Sigmoid colon (tissue), 6 donors: ENCODE measurements at regions not wholly inside any gene's neighbourhood (a gene's known extent, or its start where the extent isn't known, plus 50 kb on each side); places are given as distances from the start of the nearest gene placed in this dataset.

ENCODE experiments used
- DNase-seq: peaks from one replicate; pipeline ENCODE4 v3.0.0-alpha.2; 2019
- H3K27ac ChIP-seq, 4 donors: fragments of 200-600 bp; sonication (generic); one replicate each; pipeline ENCODE4 v1.5.1; 2016 to 2019; ENCODE audit warnings: mild to moderate bottlenecking in 1 of 4
- H3K27me3 ChIP-seq, 3 donors: fragments of 200-600 bp; sonication (generic); one replicate each; pipeline ENCODE4 v1.5.1; 2019; ENCODE audit warnings: mild to moderate bottlenecking in 1 of 3
- H3K36me3 ChIP-seq, 4 donors: fragments of 200-600 bp; sonication (generic); one replicate each; pipeline ENCODE4 v1.5.1; 2016 to 2019
- H3K4me1 ChIP-seq, 4 donors: fragments of 200-600 bp; sonication (generic); one replicate each; pipeline ENCODE4 v1.5.1; 2017 to 2019
- H3K4me3 ChIP-seq, 4 donors: fragments of 200-600 bp; sonication (generic); one replicate each; pipeline ENCODE4 v1.5.1; 2017 to 2019; ENCODE audit warnings: mild to moderate bottlenecking in 2 of 4, moderate library complexity in 1 of 4
- H3K9me3 ChIP-seq, 4 donors: fragments of 200-600 bp in 3 of 4; sonication (generic) in 3 of 4; one replicate each; pipeline versions ENCODE4 v1.5.1 to v1.6.1; 2013 to 2019
- CTCF ChIP-seq, 4 experiments: fragments of 450-650 bp in 3 of 4; fragments of 200-600 bp in 1 of 4; IDR thresholded peaks; one replicate each; pipeline ENCODE4 v1.5.1; 2016 to 2019; ENCODE audit warnings: antibody characterized with exemption in 4 of 4, mild to moderate bottlenecking in 3 of 4, moderate library complexity in 2 of 4
- EP300 ChIP-seq, 4 donors: sonication (generic); formaldehyde crosslinking; IDR thresholded peaks; one replicate each; pipeline ENCODE4 v1.6.1; 2017; ENCODE audit warnings: antibody characterized with exemption in 4 of 4
- POLR2A ChIP-seq, 2 donors: fragments of 450-650 bp; IDR thresholded peaks; one replicate each; pipeline ENCODE4 v1.6.1; 2016; ENCODE audit warnings: antibody characterized with exemption in 2 of 2, mild to moderate bottlenecking in 2 of 2, moderate library complexity in 2 of 2
- POLR2AphosphoS5 ChIP-seq, 4 donors: sonication (generic); formaldehyde crosslinking; IDR thresholded peaks; one replicate each; pipeline ENCODE4 v1.6.1; 2017; ENCODE audit warnings: antibody characterized with exemption in 4 of 4
- WGBS, 2 donors: extraction: QIAGEN DNeasy Blood & Tissue Kit; methylation state at CpG; one replicate each; pipeline ENCODE4 v1.1.7; 2013; 5-methylcytosine and 5-hydroxymethylcytosine counted together
- intact Hi-C: fragments of 100-400 bp; cut with DNase I; formaldehyde crosslinking; loops from one replicate; pipeline ENCODE4 v1.15.1; 2023
- donor health status: healthy with polysubstance abuse.
- donor health status: healthy.

DNA sequence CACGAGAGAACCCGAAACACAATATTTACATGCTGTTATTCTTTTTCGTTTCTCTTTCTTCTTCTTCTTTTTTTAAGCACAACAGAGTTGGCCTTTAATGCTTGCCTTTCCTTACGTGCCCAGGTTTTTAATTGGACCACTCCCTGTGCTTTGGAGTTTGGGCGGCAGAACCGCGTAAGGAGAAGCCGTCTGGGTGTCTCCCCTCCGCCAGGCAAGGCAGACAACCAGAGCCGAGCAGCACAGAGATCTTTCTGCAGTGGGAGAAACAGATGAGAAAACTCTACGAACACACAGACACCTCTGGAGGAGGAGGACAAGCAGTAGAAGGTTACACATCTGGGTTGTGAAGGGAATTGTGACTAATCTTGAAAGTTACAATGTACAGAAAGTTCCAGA, 150.0 kb upstream of the UBL3 start:
- intact Hi-C loops: no loop called here
- no peak overlapping the region for H3K4me3 ChIP-seq
- DNase-seq: no peak
- 18 to 70% methylated on average over 11 of the region's 11 CpGs for WGBS, 2 donors
- no peak overlapping the region for H3K27ac ChIP-seq
- H3K4me1 ChIP-seq: no peaks in the 10 kb centered on the region
- H3K36me3 ChIP-seq: no peaks in the 10 kb centered on the region
- no peak for TF ChIP-seq POLR2AphosphoS5 (IDR thresholded peaks at IDR 0.05)
- no peak for TF ChIP-seq POLR2A (IDR thresholded peaks at IDR 0.05)
- no peak for TF ChIP-seq CTCF (IDR thresholded peaks at IDR 0.05)
- no peak for TF ChIP-seq EP300 (IDR thresholded peaks at IDR 0.05)
- H3K27me3 ChIP-seq: no peaks in the 10 kb centered on the region
- H3K9me3 ChIP-seq: no peaks in the 10 kb centered on the region

- Histone ChIP-seq H3K4me1 (no peaks in the 10 kb centered on the region), H3K9me3 (no peaks in the 10 kb centered on the region), H3K27ac (no peak overlapping the region), H3K27me3 (no peaks in the 10 kb centered on the region), H3K4me3 (no peak overlapping the region), H3K36me3 (no peaks in the 10 kb centered on the region)
- no peak for DNase-seq
- TF ChIP-seq EP300 (IDR thresholded peaks at IDR 0.05): no peak
- no peak for TF ChIP-seq POLR2AphosphoS5 (IDR thresholded peaks at IDR 0.05)
- TF ChIP-seq CTCF (IDR thresholded peaks at IDR 0.05): no peak
- peak in 1 of 2 donors; percentile 12 for TF ChIP-seq POLR2A (IDR thresholded peaks at IDR 0.05)
- 26 to 70% methylated on average over 18 of the region's 18 CpGs for WGBS, 2 donors
- intact Hi-C loops: no loop called here
These were observed 149.3 kb upstream of the UBL3 start for GRCh38 chr13:29999492-30000369.

- 78 to 85% methylated on average over 8 of the region's 8 CpGs for WGBS, 2 donors
- no peaks in the 10 kb centered on the region for H3K4me1 ChIP-seq
- no peak for DNase-seq
- no peaks in the 10 kb centered on the region for H3K9me3 ChIP-seq
- H3K36me3 ChIP-seq: no peaks in the 10 kb centered on the region
- intact Hi-C loops: no loop called here
- H3K27me3 ChIP-seq: no peaks in the 10 kb centered on the region
- TF ChIP-seq EP300 (IDR thresholded peaks at IDR 0.05): no peak
- no peak for TF ChIP-seq POLR2AphosphoS5 (IDR thresholded peaks at IDR 0.05)
- TF ChIP-seq CTCF (IDR thresholded peaks at IDR 0.05): no peak
- no peak for TF ChIP-seq POLR2A (IDR thresholded peaks at IDR 0.05)
- no peak overlapping the region for H3K4me3 ChIP-seq
- H3K27ac ChIP-seq: no peak overlapping the region
These were observed 145.9 kb upstream of the UBL3 start for GRCh38 chr13:29996316-29996715.

- Histone ChIP-seq H3K27me3 (no peaks in the 10 kb centered on the region), H3K9me3 (no peaks in the 10 kb centered on the region), H3K27ac (no peak overlapping the region), H3K36me3 (no peaks in the 10 kb centered on the region), H3K4me1 (no peaks in the 10 kb centered on the region), H3K4me3 (no peak overlapping the region)
- no peak for DNase-seq
- WGBS, 2 donors: 80 to 89% methylated on average over 10 of the region's 10 CpGs
- TF ChIP-seq EP300 (IDR thresholded peaks at IDR 0.05): no peak
- TF ChIP-seq POLR2AphosphoS5 (IDR thresholded peaks at IDR 0.05): peak in 1 of 4 donors; percentile 39
- intact Hi-C loops: no loop called here
These were observed 144.6 kb upstream of the UBL3 start for GRCh38 chr13:29994911-29995595.

- no peaks in the 10 kb centered on the region for H3K4me1 ChIP-seq
- no peak for TF ChIP-seq POLR2AphosphoS5 (IDR thresholded peaks at IDR 0.05)
- no peak for TF ChIP-seq EP300 (IDR thresholded peaks at IDR 0.05)
- TF ChIP-seq POLR2A (IDR thresholded peaks at IDR 0.05): no peak
- TF ChIP-seq CTCF (IDR thresholded peaks at IDR 0.05): no peak
- H3K4me3 ChIP-seq: no peak overlapping the region
- intact Hi-C loops: no loop called here
- no peaks in the 10 kb centered on the region for H3K36me3 ChIP-seq
- no peak overlapping the region for H3K27ac ChIP-seq
- no peaks in the 10 kb centered on the region for H3K9me3 ChIP-seq
- H3K27me3 ChIP-seq: no peaks in the 10 kb centered on the region
- DNase-seq: no peak
- 73 to 86% methylated on average over 12 of the region's 12 CpGs for WGBS, 2 donors
These were observed 143.5 kb upstream of the UBL3 start for GRCh38 chr13:29993716-29994488.
